HL-60 (cell line): ENCODE measurements at regions not wholly inside any gene's neighbourhood (a gene's known extent, or its start where the extent isn't known, plus 50 kb on each side); places are given as distances from the start of the nearest gene placed in this dataset.

Experiments
- DNase-seq, 2 experiments: peaks; one replicate each; pipeline ENCODE4 v3.0.0-alpha.2; 2010 to 2020; ENCODE audit warnings: low read depth in 1 of 2, low spot score in 1 of 2
- H3K27ac ChIP-seq: fragments of 250-450 bp; sonication (Bioruptor Pico); replicated peaks from 2 replicates; pipeline ENCODE4 v1.5.1; 2020; ENCODE audit warnings: mild to moderate bottlenecking, moderate library complexity
- H3K27me3 ChIP-seq: fragments of 250-450 bp; sonication (Bioruptor Pico); 2 replicates; pipeline ENCODE4 v1.5.1; 2021; ENCODE audit warnings: mild to moderate bottlenecking, moderate library complexity; ENCODE audit not compliant: insufficient read depth, poor library complexity, severe bottlenecking
- H3K4me3 ChIP-seq: replicated peaks from 2 replicates; pipeline ENCODE4 v1.5.1; 2011; ENCODE audit warnings: mild to moderate bottlenecking, control low read depth, low read length; ENCODE audit not compliant: insufficient read depth
- CTCF ChIP-seq: IDR thresholded peaks from one replicate; pipeline ENCODE4 v1.5.1; 2011; ENCODE audit warnings: low read length, control low read depth, inconsistent platforms; ENCODE audit not compliant: insufficient read depth
- GABPA ChIP-seq: IDR thresholded peaks from 2 replicates; pipeline ENCODE4 v1.6.1; 2012; ENCODE audit warnings: low read depth
- POLR2AphosphoS5 ChIP-seq: IDR thresholded peaks from 2 replicates; pipeline ENCODE4 v1.6.1; 2012; ENCODE audit warnings: low read depth
- REST ChIP-seq: IDR thresholded peaks from 2 replicates; pipeline ENCODE4 v1.6.1; 2012; ENCODE audit warnings: low read depth; ENCODE audit not compliant: insufficient replicate concordance
- SPI1 ChIP-seq: IDR thresholded peaks from 2 replicates; pipeline ENCODE4 v1.6.1; 2012; ENCODE audit warnings: low read depth, mild to moderate bottlenecking, borderline replicate concordance

GRCh38 chr1:212181015-212181882 is 104.0 kb upstream of the PPP2R5A start:
- no peak for TF ChIP-seq GABPA
- Histone ChIP-seq H3K4me3 (no peak overlapping the region), H3K27me3 (no peaks in the 10 kb centered on the region), H3K27ac (no peak overlapping the region)
- DNase-seq, result no peak

GRCh38 chr1:212182171-212182570 is 103.0 kb upstream of the PPP2R5A start:
- no peak overlapping the region for H3K27ac ChIP-seq
- no peak overlapping the region for H3K4me3 ChIP-seq
- no peak for DNase-seq
- no peaks in the 10 kb centered on the region for H3K27me3 ChIP-seq
- TF ChIP-seq REST (no peak), CTCF (no peak), POLR2AphosphoS5 (no peak), GABPA (no peak), SPI1 (no peak)

GRCh38 chr1:212182579-212182978 is 102.6 kb upstream of the PPP2R5A start:
- DNase-seq, result no peak
- no peak overlapping the region for H3K4me3 ChIP-seq
- no peak for TF ChIP-seq REST
- TF ChIP-seq GABPA, result no peak
- TF ChIP-seq CTCF, result no peak
- no peak for TF ChIP-seq POLR2AphosphoS5
- no peak for TF ChIP-seq SPI1
- H3K27me3 ChIP-seq, result no peaks in the 10 kb centered on the region
- no peak overlapping the region for H3K27ac ChIP-seq

- peak in 1 of 2 experiments; percentile 41 for DNase-seq
- no peak for TF ChIP-seq SPI1
- no peak for TF ChIP-seq REST
- TF ChIP-seq POLR2AphosphoS5, result no peak
- TF ChIP-seq CTCF, result no peak
- TF ChIP-seq GABPA, result no peak
- no peaks in the 10 kb centered on the region for H3K27me3 ChIP-seq
- peak overlapping the region; percentile 47 for H3K27ac ChIP-seq
- no peak overlapping the region for H3K4me3 ChIP-seq
Measured at GRCh38 chr1:212186427-212187207, 98.6 kb upstream of the PPP2R5A start.
